Omental fat pad (tissue), 3 donors: ENCODE measurements at regions not wholly inside any gene's neighbourhood (a gene's known extent, or its start where the extent isn't known, plus 50 kb on each side); places are given as distances from the start of the nearest gene placed in this dataset.
"Not testable (repeated sequence)": the region's sequence is repeated elsewhere in the genome, so short reads cannot be mapped to it uniquely, and the experiment has no call there.

ENCODE experiments used
- ATAC-seq: fragments of 150-250 bp; one replicate; pipeline ENCODE4 v1.9.1; 2016; ENCODE audit warnings: mild to moderate bottlenecking, moderate library complexity; ENCODE audit not compliant: low FRiP score
- DNase-seq: peaks from one replicate; pipeline ENCODE4 v3.0.0-alpha.2; 2019; ENCODE audit warnings: low spot score
- CTCF ChIP-seq, 3 donors: fragments of 450-650 bp; IDR thresholded peaks; one replicate each; pipeline ENCODE4 v1.5.1; 2016 to 2017; ENCODE audit warnings: antibody characterized with exemption in 3 of 3, mild to moderate bottlenecking in 3 of 3, moderate library complexity in 2 of 3

GRCh38 chr20:51280047-51280446 lies 257.1 kb upstream of the KCNG1 start:
- no peak for ATAC-seq
- no peak for DNase-seq
- TF ChIP-seq CTCF (IDR thresholded peaks at IDR 0.05) = no peak

- TF ChIP-seq CTCF (IDR thresholded peaks at IDR 0.05) = no peak
- no peak for DNase-seq
- ATAC-seq = no peak
These were observed 255.1 kb upstream of the KCNG1 start for GRCh38 chr20:51277961-51278360.

- DNase-seq (no peak), ATAC-seq (no peak)
- no peak for TF ChIP-seq CTCF (IDR thresholded peaks at IDR 0.05)
These were observed 253.4 kb upstream of the KCNG1 start for GRCh38 chr20:51276296-51276695.

GRCh38 chr20:51275826-51276225 lies 252.9 kb upstream of the KCNG1 start:
- DNase-seq (no peak), ATAC-seq (no peak)
- no peak for TF ChIP-seq CTCF (IDR thresholded peaks at IDR 0.05)

GRCh38 chr20:51275181-51275580 lies 252.3 kb upstream of the KCNG1 start:
- DNase-seq = no peak
- no peak for ATAC-seq
- TF ChIP-seq CTCF (IDR thresholded peaks at IDR 0.05) = no peak

- ATAC-seq = no peak
These were observed 249.5 kb upstream of the KCNG1 start for GRCh38 chr20:51272401-51272800.

GRCh38 chr20:51271931-51272330 lies 249.0 kb upstream of the KCNG1 start:
- no peak for ATAC-seq
- DNase-seq = no peak
- TF ChIP-seq CTCF (IDR thresholded peaks at IDR 0.05) = no peak

More at GRCh38 chr20:51272401-51272800, 249.5 kb upstream of the KCNG1 start:
- TF ChIP-seq CTCF (IDR thresholded peaks at IDR 0.05) = no peak
- DNase-seq = no peak

GRCh38 chr20:51271289-51271688 lies 248.4 kb upstream of the KCNG1 start:
- ATAC-seq, DNase-seq: not testable (repeated sequence)
